OCI-LY3 (cell line): ENCODE measurements at regions not wholly inside any gene's neighbourhood (a gene's known extent, or its start where the extent isn't known, plus 50 kb on each side); places are given as distances from the start of the nearest gene placed in this dataset.

Source experiments
- H2AFZ ChIP-seq: fragments of 200-600, 300-600 bp; shearing (Covaris generic); 2 replicates; pipeline ENCODE4 v1.6.0; 2014; ENCODE audit warnings: antibody characterized with exemption, low read depth, low read length
- H3K27ac ChIP-seq: fragments of 200-600, 300-600 bp; sonication (generic); 2 replicates; pipeline ENCODE4 v1.5.1; 2014; ENCODE audit warnings: mild to moderate bottlenecking, low read length, moderate library complexity, mixed read lengths
- H3K27me3 ChIP-seq: fragments of 200-600, 300-600 bp; sonication (generic); 2 replicates; pipeline ENCODE4 v1.6.1; 2014; ENCODE audit warnings: low read depth, low read length, mixed read lengths
- H3K36me3 ChIP-seq: fragments of 200-600, 300-600 bp; sonication (generic); replicated peaks from 2 replicates; pipeline ENCODE3; 2014; ENCODE audit warnings: low read depth, low read length, mixed read lengths
- H3K4me1 ChIP-seq: fragments of 300-600, 200-600 bp; sonication (generic); 2 replicates; pipeline ENCODE4 v1.6.1; 2014; ENCODE audit warnings: low read length, mixed read lengths
- H3K4me2 ChIP-seq: fragments of 200-600, 300-600 bp; sonication (generic); 2 replicates; pipeline ENCODE4 v1.6.1; 2014; ENCODE audit warnings: low read length, mixed read lengths
- H3K4me3 ChIP-seq: fragments of 300-600, 200-600 bp; sonication (generic); 2 replicates; pipeline ENCODE4 v1.5.1; 2014; ENCODE audit warnings: antibody characterized with exemption, mild to moderate bottlenecking, low read length, moderate library complexity
- H3K79me2 ChIP-seq: fragments of 300-600, 200-600 bp; shearing (Covaris generic); 2 replicates; pipeline ENCODE4 v1.6.1; 2014; ENCODE audit warnings: mild to moderate bottlenecking, low read length, mixed read lengths
- H3K9ac ChIP-seq: fragments of 300-600, 200-600 bp; shearing (Covaris generic); 2 replicates; pipeline ENCODE4 v1.6.0; 2014; ENCODE audit warnings: mild to moderate bottlenecking, low read length, moderate library complexity
- H3K9me3 ChIP-seq: fragments of 200-600, 300-600 bp; shearing (Covaris generic); 2 replicates; pipeline ENCODE4 v1.6.1; 2014; ENCODE audit warnings: low read length, mixed read lengths; ENCODE audit not compliant: insufficient read depth
- H4K20me1 ChIP-seq: fragments of 200-600, 300-600 bp; sonication (generic); 2 replicates; pipeline ENCODE4 v1.6.1; 2016; ENCODE audit warnings: low read length, mixed read lengths; ENCODE audit not compliant: insufficient read depth
- EZH2phosphoT487 ChIP-seq: fragments of 200-600 bp; shearing (Covaris generic); IDR thresholded peaks from 2 replicates; pipeline ENCODE4 v1.6.1; 2018; ENCODE audit warnings: antibody characterized with exemption, mixed run types, low read depth
- TF ChIP-seq, protein P1 (sequence below): fragments of 200-600, 300-600 bp; sonication (generic); IDR thresholded peaks from 2 replicates; pipeline ENCODE4 v1.5.1; 2014; ENCODE audit warnings: antibody characterized with exemption, low read length, low read depth

DNA sequence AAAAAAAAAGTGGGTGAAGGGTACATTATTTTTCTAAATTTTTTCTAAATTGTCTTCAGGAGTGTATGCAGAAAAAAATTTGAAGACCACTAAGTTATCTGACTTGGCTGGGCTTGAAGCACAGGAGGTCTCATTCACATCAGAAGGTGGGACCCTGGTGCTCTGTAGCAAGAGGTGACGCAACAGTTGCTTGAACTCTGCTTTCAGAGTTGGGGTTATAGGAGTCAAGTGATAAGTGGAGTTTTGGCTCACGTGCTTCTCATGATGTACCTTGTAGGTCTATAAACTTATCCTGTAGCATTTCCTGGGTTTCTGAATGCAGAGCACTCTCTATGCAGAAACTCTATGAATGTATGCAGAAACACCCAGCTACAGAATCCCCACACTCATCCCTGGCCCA, 58.5 kb upstream of the FOXC1 start:
- Histone ChIP-seq H4K20me1 (no peaks in the 10 kb centered on the region), H3K9me3 (no peaks in the 10 kb centered on the region), H3K27me3 (no peaks in the 10 kb centered on the region; the same call in 1 of the 2 replicates), H3K4me2 (no peak overlapping the region), H2AFZ (no peak overlapping the region), H3K79me2 (no peaks in the 10 kb centered on the region), H3K27ac (no peak overlapping the region), H3K4me3 (no peak overlapping the region), H3K4me1 (no peaks in the 10 kb centered on the region), H3K36me3 (no peaks in the 10 kb centered on the region), H3K9ac (no peak overlapping the region)
- no peak for TF ChIP-seq EZH2phosphoT487
- TF ChIP-seq, protein P1, sequence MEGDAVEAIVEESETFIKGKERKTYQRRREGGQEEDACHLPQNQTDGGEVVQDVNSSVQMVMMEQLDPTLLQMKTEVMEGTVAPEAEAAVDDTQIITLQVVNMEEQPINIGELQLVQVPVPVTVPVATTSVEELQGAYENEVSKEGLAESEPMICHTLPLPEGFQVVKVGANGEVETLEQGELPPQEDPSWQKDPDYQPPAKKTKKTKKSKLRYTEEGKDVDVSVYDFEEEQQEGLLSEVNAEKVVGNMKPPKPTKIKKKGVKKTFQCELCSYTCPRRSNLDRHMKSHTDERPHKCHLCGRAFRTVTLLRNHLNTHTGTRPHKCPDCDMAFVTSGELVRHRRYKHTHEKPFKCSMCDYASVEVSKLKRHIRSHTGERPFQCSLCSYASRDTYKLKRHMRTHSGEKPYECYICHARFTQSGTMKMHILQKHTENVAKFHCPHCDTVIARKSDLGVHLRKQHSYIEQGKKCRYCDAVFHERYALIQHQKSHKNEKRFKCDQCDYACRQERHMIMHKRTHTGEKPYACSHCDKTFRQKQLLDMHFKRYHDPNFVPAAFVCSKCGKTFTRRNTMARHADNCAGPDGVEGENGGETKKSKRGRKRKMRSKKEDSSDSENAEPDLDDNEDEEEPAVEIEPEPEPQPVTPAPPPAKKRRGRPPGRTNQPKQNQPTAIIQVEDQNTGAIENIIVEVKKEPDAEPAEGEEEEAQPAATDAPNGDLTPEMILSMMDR, result no peak

DNA sequence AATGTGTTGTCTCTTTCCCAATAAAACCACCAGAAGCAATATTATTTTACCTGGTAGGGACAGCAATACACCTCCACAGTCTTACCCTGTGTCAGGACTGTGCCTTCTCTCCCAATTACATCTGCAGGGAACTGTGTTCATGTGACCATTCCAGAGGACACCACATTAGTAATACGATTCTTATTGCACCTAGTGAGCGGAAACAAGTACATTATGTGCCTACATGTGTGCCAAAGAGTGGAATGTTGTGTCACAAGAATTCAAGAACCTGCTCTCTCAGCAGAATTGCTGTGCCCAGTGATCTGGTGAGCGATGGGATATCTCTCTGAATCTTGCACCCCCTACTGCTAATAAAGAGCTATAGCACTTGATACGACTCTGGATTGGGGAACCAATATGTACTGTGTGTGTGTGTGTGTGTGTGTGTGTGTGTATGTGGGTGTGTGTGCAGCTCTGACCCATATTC, 57.4 kb upstream of the FOXC1 start:
- Histone ChIP-seq H3K9ac (no peak overlapping the region), H3K4me1 (no peaks in the 10 kb centered on the region), H4K20me1 (no peaks in the 10 kb centered on the region), H3K4me3 (no peak overlapping the region), H3K79me2 (no peaks in the 10 kb centered on the region), H2AFZ (no peak overlapping the region), H3K27ac (no peak overlapping the region), H3K9me3 (no peaks in the 10 kb centered on the region), H3K27me3 (no peaks in the 10 kb centered on the region; the same call in 1 of the 2 replicates), H3K4me2 (no peak overlapping the region), H3K36me3 (no peaks in the 10 kb centered on the region)
- TF ChIP-seq, protein P1, result peak; percentile 48
- no peak for TF ChIP-seq EZH2phosphoT487

DNA sequence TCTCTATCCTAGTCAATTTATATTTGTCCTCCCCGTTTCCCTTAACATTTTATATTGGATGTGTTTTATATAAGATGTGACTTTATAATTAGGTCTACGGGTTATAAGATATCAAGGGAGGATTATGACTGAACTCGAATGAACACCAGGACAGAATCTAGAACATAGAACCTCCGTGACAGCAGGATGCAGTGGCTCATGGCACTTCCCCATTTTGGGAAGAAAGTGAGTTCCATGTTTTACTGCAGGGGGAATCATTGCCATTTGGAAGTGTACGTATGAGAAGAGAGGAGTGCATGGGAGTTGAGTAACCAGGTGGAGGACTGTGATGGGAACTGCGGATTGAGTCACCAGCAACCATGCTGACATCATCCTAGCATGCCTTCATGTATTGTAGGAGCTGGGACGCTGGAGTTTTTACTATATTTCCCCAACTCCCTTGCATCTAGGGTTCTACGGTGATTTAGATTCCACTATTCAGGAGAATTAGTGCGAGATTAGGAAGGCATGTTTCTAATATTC, 56.1 kb upstream of the FOXC1 start:
- H3K27ac ChIP-seq, result no peak overlapping the region
- H3K4me1 ChIP-seq, result no peaks in the 10 kb centered on the region
- no peaks in the 10 kb centered on the region for H4K20me1 ChIP-seq
- H3K36me3 ChIP-seq, result no peaks in the 10 kb centered on the region
- TF ChIP-seq, protein P1, result no peak
- no peak for TF ChIP-seq EZH2phosphoT487
- no peaks in the 10 kb centered on the region for H3K79me2 ChIP-seq
- H3K27me3 ChIP-seq, result no peaks in the 10 kb centered on the region; the same call in 1 of the 2 replicates
- no peaks in the 10 kb centered on the region for H3K9me3 ChIP-seq
- H3K9ac ChIP-seq, result no peak overlapping the region
- no peak overlapping the region for H3K4me3 ChIP-seq
- H2AFZ ChIP-seq, result no peak overlapping the region
- no peak overlapping the region for H3K4me2 ChIP-seq

DNA sequence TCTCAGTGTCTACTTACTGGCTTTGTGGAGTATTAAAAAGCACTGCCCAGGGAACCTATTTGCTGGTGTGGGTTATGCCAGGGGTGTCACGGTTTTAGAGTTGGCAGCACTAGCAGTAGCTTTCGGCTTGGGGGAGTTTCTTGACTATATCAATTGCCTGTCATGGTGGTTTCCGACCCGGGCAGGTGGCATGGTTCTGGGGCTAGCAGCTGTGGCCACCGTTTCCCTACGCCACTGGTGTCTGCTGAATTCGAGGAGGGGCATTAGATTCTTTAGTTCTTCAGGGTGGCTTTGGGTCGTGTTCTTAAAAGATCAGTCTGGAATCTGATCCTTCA, 55.6 kb upstream of the FOXC1 start:
- Histone ChIP-seq H3K79me2 (no peaks in the 10 kb centered on the region), H3K4me3 (no peak overlapping the region), H3K4me1 (no peaks in the 10 kb centered on the region), H3K27ac (no peak overlapping the region), H2AFZ (no peak overlapping the region), H3K9me3 (no peaks in the 10 kb centered on the region), H3K9ac (no peak overlapping the region), H3K4me2 (no peak overlapping the region), H3K27me3 (no peaks in the 10 kb centered on the region; the same call in 1 of the 2 replicates), H4K20me1 (no peaks in the 10 kb centered on the region), H3K36me3 (no peaks in the 10 kb centered on the region)
- TF ChIP-seq, protein P1, result no peak
- TF ChIP-seq EZH2phosphoT487, result no peak
